Tongue (tissue), 1 donor: ENCODE measurements at regions not wholly inside any gene's neighbourhood (a gene's known extent, or its start where the extent isn't known, plus 50 kb on each side); places are given as distances from the start of the nearest gene placed in this dataset.

ENCODE experiments used
- DNase-seq: peaks from one replicate; pipeline ENCODE4 v3.0.0-alpha.2; 2015

DNA sequence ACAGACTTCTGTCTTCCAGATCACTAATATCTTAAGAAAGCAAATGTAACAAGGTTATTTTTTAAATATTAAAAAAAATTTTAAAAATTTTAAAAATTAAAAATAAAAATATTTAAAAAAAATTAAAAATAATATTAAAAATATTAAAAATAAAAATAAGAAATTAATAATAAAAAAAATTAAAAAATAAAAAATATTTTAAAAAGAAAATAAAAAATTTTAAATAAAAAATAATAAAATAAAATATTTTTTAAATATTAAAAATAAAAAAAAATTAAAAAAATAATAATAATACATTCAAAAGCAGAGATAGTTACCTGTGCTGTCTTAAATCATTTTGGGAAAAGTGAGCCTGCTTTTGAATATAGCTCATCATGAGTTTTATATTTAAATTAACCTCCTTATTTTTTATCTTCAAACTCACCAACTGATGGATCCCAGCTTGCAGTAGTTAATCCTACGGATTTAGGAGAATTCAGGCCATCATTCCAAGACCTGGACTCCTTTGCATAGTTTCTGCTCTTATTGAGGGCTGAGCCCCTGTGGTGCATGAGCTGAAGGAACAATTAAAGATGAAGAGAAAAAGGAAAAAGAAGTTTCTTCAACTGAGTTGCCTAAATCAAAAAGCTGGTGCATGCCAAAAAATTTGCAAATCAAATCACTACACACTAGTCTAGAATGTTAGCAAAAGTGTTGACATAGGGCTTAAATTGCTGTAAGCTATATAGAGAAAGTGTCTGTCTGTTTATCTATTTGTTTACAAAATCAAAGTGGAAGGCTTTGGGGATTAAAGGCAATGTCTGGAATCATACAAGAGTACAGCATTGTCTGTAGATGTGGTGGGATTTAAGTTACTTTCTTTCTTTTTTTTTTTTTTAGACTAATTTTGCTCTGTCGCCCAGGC is 50.5 kb upstream of the ZNF438 start:
- DNase-seq, result no peak

DNA sequence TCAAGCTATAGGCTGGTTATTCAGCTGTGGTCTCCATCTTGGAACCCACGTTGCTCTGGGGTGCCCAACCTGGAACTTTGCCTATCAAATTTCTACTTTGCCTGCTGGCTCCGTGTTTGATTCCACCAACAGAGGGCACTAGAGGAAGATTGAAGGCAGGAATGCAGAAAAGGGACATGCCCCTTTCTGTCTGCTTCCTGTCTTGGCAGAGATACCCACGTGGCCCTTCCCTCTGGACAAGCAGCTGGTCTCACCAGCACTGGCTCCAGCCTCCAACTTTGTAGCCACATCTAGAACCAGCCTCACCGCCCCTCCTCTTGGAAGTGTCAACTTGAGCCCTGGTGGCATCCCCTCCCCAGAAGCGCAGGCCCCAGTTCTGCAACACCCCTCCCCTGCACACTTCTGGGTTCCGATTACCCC is 52.1 kb upstream of the ZNF438 start:
- DNase-seq, result no peak

DNA sequence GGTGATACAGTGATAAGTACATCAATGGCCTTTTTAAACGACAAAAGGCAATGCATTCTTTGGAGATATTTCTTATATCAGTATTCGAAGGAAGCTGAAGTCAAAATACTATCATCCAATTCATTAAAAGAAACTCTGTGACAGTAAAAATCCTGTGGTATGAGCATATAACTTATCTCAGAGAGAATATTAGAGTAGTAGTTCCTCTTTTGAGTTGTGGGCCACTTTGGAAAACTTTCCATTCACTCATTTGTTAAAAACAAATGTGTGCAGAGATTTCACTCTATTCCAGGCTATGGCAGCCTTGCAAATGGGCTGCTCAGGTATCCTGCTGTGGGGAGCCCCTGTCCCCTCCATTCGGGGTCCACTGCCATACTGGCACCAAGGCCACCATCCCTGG is 55.3 kb upstream of the ZNF438 start:
- DNase-seq, result no peak

DNA sequence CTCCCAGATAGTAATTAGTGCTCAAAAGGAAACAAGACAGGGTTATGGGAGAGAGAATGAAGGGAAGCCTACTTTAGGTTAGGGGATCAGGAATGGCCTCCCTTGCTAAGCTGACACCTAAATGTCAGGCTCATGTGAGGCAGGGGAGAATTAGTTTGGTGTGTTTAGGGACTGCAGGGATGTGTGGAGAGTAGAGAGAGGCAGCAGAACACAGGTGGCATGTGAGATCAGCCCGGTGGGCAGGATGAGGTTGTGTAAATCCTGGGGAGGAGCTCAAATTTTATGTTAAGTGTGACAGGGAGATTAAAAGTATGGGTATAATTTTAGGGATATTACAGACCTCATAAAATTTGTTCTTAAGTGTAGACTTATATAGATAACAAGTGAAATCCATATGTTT is 56.2 kb upstream of the ZNF438 start:
- no peak for DNase-seq

DNA sequence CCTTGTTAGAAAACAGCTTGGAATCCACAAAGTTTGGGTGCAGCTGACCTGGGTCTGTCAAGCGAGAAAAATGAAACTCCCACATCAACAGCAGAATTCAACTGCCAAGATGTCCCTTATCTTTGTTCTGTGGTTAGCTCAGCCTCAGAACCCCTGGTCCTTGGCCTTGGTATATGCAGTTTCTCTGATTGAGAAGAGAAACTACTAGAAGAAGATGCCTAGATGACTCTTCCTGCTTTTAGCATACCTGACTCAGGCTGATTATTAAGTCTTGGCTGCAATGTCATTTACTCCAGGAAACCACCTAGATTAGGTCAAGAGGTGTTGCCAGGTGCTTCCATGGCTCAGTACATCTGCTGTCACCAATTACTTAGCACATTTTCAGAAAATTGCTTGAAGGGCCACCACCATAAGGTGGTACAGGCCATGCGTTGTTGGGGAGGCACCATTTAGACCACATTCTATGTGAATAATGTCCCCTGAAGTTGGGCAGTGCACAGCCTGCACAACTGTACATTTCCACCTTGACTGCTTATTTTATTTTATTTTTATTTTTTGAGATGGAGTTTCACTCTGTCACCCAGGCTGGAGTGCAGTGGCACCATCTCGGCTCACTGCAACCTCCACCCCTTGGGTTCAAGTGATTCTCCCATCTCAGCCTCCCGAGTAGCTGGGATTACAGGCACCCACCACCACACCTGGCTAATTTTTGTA is 59.4 kb upstream of the ZNF438 start:
- DNase-seq, result no peak

DNA sequence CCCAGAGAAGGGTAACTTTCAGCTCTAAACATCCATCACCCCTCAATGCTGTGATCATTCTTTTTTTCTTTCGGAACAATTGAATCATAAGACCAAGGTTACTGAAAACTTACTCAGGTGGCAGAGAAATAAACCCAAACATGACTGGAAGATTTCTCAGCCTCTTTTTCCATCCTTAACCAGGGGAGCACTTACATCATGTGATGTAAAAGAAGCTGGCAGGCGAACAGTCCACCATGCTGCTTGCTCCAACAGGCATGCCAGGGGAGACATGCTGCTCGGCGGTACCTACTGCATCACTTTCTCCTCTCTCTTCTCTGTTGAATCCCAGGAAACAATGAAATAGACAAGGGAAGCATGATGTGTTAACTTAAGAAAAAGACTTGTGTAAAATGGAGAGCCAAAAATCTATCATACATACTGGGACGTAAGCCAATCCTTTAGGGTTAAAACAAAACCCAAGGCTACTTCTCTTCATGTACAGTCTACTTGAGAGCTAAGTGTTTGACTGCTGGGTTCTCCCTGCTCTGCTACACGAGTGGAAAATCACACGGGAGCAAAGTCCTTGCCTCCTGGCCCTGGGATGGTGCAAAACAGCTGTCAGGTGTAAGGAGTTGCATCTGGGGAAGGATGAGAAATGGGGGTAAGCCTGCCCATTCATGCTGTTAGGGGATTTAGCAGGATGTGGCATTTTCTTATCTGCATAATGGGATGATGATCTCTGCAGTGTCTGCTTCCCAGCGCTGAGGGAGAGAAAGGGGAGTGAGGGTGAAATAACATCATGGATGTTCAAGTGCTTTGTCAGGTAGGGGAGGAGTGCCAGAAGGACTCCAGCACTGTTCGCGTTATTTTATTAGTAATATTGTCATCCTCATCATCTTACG is 64.3 kb upstream of the ZNF438 start:
- DNase-seq, result peak; percentile 58

DNA sequence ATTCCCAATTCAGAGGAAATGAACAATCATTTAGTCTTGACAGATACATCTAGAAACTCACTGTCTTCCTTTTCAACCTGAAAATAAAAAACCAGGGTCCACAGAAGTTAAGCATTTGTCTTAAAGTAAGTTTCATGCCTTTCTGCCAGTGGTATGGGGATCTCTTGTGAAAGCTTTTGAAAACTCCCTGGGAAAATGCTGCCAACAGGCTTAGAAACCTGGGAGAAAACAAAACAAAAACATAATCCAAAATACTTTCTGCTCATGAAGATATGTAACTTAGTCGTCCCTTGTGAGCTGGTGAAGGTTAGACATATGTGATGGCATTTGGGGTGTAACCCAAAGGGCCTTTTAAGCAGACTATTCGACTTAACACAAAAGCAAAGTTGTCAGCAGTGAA is 66.4 kb upstream of the ZNF438 start:
- DNase-seq, result peak; percentile 56

DNA sequence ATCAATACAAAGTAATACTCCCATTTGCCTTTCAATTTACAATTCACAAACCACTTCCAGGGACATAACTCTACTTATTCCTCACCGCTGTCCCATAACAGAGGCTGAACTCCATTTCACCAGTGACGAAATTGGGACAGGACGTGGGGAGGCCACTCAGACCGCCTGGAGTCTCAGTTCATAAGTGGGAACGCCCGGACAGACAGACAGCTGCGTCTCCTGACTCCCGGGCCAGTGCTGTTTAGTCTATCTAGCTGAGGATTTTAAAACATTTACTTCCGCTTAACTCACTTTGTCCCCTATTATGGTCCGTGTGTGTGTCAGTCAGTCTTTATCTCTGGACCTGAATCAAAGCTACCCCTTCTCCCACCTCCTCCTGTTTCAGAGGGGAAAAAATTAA is 67.4 kb upstream of the ZNF438 start:
- DNase-seq, result peak; percentile 43

DNA sequence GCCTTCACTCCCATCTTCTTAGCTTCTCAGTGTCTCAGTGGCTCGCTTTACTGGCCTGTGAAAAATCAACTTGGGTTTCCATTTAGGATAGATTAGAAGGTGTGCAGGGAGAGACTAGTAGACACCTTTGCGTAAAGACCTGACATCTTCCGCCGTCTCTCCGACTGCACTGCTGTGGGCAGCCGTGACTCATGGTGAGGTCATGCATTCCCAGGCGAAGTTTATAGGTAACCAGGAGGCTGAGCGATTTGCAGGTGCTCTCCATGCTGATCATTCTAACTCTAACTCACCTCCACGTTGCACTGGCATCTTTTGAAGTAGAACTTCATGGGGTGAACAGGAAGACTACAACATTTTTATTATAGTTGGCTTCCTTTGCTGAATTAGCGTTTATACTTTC is 68.0 kb upstream of the ZNF438 start:
- no peak for DNase-seq

DNA sequence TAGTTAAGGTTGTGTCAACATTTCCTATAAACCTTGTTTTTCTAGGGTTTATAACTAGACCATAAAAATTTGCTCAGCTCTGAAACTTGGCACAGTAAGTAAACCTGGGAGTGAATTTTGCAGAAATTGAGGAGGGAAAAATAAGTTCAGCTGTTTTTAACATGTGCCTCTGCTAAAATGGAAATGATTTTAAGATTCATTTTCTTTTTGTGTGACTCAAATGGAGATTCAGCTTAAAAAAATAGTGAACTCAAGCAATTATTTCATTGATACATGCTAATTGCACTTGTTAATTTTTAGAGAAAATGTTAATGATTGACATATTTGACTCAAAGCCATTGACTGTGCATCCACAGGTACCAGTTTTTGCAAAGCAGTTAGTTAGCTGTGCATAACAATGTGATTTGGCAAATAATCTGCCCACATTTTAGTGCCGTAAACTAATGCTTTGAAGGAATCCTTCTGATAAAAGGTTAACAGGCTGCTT is 68.5 kb upstream of the ZNF438 start:
- DNase-seq, result no peak

DNA sequence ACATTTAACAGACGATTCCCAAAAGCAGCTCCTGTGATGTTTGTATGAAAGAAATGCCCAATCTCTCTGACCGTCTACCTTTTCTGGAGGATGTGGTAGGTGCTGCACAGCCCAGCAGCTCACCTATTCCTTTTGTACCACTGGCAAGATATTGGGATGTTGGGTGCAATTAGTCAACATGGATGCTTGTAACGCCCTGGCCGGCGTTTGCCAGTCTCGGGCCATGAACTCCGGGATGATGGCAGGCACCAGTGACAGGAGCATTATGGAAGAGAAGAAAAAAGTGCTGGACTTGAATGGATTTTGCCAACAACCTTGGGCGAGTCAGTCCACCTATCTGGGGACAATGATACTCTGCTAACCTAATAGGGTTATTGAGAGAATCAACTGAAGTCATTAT is 69.0 kb upstream of the ZNF438 start:
- no peak for DNase-seq

DNA sequence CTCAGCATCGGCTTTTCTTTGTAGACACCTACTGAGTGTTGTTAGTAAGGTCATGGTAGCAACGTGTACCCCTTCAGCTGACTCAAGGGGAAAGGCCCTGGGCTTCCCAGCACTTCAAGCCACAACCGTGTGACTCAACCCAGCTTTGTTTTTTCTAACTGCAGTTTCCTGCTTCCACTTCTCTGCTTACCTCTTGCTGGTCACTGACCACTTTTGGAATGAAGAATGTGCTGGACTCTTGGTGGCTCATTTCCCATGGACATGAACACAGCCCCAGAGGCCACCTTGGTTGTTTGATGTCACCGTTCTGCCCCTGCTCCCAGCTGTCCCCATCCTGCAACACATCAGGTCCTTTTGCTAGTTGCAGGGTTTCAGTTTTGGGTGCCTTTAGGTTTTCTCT is 69.5 kb upstream of the ZNF438 start:
- no peak for DNase-seq

DNA sequence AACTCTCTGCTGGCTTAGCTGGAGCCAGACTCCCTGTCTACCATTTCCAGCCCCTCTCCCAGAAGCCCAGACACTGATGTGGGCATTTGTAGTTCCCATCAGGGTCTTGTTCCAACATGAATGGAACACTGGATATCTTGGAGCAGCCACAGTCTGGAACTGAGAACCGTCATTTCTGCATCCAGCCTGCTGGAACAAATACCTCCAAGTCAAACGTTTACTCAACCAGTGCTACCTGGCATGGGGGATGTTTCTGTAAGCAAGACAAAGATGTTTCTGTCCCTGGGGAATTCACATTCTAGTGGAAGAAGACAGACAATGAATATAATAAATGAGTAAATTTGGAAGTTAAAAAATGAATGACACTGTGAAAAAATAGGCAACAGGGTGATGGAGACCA is 70.8 kb upstream of the ZNF438 start:
- DNase-seq, result no peak

DNA sequence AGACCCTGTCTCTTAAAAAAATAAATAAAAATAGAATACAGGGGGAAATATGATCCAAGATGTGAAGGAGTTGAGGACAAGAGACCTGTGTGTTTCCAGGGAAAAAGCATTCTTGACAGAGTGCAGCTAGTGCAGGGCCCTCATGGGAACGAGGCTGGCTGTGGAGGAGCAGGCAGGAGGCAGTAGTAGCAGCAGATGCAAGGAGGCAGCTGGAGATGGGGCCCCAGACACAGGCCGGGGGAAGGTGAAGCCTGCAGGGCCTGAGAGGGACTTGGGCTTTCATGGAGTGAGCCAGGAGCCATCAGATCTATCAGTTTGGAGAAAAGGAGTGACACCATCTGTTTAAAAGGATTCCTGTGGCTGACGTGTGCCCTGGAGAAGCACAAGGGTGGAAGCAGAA is 71.4 kb upstream of the ZNF438 start:
- peak; percentile 64 for DNase-seq

DNA sequence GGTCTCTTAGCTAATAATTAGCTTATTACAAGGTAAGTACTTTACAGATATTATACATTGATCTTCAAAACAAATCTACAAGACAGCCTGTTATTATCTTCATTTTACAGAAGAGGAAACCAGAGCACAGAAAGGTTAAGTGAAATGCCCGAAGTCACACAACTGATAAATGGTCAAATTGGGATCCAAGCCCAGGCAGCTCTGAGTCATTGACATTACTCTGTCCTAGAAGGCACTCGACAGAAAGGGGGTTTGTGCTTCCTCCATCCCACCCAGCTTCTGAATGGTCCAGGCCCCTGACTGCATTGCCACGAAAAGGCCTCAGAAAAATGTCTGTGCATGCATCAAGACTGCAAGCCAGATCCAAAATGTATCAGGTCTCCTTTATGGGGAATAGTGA is 81.3 kb upstream of the ZNF438 start:
- no peak for DNase-seq

DNA sequence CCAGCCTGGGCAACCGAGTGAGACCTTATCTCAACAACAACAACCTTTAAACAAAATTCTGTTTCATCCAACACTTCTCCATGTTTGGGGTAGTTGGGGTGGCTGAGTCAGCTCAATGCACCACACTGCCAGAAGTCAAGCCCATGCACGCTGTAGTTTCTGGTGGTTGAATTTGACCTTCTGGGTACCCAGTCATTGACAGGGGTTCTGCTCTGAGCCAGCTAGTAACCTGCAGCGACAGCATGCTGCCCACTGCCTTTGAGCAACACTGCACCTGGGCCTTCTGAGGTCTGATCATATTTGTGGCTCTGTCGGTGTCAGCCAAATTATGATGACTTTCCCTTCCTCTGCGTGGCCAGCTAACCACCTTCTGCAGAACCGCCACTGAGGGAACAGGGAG is 84.6 kb upstream of the ZNF438 start:
- no peak for DNase-seq

DNA sequence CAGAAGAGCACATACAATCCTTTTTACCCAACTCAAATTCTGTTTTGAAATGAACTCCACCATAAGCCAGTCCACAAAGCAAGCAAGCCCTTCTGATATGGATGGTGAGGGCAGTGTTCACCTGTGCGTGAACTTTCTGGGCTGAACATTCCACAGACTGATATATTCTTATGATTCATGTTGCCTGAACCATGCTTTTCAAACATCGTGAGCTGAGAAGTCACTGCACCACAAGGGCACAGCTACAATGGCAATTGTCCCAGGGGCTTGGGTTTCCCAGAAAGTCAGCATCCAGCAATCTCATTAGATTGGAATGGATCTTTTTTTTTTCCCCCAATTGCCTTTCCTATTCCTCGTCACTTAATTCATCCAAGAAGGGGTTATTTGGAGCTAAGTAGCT is 86.9 kb upstream of the ZNF438 start:
- DNase-seq, result no peak

DNA sequence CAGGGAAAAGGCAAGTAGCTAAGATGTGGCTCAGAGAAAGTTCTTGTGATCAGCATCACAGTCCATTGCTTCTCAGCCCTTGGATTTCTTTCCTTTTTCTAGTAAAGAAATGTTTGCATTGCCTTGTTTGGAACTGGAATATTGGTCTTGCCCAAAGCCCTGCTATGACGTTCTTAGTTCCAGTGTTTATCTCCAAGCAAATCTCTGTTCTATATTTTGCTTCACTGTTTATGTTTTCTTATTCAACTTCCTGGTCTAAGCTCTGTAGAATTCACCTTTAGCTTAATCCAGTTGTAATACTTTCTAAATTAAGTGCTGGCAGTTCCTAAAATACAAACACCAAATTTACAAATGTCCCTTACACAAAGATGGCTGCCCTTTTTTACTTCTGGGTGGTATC is 88.7 kb upstream of the ZNF438 start:
- no peak for DNase-seq

DNA sequence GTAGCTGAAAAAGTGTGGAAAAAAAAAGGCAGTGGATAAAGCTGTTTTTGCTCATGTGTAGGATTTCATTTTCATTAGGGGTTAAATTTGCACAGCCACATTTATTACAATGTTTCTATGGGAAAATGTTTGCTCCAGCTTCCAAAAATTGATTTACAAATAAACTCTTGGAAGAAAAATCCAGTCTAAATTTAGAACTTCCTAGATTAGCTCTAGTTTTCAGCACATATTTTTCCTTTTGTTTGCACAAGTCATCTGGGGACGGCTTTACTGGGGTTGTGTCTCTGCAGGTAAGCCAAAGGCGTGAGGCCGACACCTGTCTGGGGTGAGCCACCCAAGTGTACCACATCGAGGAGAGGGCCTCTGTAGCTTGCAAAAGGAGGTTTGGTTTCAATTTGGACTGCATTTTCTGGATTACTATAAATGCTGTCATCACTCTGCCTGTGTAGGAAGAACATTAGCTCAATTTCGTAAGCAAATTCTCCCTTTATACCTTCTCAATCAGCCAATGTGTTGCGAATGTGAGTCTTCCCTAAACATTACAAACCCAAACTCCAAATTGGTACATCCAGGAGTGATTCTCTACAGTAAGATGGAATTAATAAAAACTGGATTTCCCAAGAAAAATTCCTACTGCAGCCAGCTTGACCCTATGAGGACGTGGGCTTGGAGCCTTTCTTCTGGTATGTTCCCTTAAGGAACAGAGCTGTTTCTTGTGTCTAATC is 89.5 kb upstream of the ZNF438 start:
- DNase-seq, result no peak

DNA sequence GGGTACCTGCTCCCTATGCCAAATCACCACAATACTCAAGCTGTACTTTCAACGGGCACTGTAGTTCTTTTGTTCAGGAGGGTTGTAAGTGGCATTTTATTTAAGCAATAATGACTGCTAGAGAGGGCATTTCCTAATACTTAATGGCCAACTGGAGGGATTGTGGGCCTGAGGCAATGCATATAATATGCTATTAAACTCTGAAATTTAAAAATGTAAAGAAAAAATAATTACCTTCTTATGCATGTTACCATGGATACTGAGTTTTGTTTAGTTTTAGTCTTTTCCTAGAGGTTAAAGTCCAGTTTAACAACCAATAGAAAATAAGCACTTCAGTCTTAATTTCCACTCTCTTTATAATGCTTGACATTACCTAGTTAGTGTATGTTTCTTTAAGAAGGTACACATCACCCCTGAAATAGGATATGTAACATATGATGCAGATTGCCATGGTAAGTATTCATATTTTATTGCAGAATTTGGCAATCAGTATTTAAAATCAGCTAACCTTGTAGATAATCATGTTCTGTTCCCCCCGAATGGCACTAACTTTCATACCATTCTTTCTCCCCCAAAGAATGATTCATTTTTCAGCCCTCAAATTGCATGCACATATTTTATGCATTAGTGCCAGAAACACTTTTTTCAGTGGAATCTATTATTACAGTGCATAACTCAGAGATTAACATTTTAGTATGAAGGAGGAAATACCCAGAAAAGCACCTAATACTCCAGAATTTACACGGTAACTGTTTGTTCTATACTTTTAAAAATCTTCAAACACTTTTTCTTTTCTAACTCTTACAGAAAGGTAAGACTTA is 90.3 kb upstream of the ZNF438 start:
- no peak for DNase-seq

DNA sequence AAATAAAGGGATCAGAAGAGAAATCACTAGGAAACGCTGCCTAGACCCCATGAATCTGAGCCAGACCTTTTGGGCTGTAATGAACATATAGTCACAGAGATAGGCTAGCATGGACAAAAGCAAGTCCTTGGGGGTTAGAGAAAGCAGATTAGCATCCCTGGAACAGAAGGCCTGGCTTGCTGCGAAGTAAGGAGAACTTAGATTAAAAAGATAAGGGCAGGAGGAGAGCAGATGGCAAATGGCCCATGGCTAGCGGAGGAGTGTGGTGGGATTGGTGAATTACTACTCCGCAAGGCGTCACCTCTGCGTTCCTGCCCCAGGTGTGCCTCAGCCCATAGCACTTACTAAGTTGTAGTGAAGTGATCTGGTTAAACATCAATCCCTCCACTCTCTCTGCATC is 92.3 kb upstream of the ZNF438 start:
- DNase-seq, result no peak
